ENCODE measurements at regions not wholly inside any gene's neighbourhood (a gene's known extent, or its start where the extent isn't known, plus 50 kb on each side); places are given as distances from the start of the nearest gene placed in this dataset.

GRCh38 chr21:35829067-35829466, 231.3 kb downstream of the SETD4 start:
- TF ChIP-seq CTCF (IDR thresholded peaks at IDR 0.05): no peak
- TF ChIP-seq POLR2A (IDR thresholded peaks at IDR 0.05): no peak

Data from thyroid gland (tissue), 4 donors.